ENCODE measurements at regions not wholly inside any gene's neighbourhood (a gene's known extent, or its start where the extent isn't known, plus 50 kb on each side); places are given as distances from the start of the nearest gene placed in this dataset.

GRCh38 chr6:42506070-42506469 lies 54.3 kb upstream of the TRERF1 start:
- TF ChIP-seq POLR2AphosphoS5 (IDR thresholded peaks at IDR 0.05) (no peak), POLR2A (IDR thresholded peaks at IDR 0.05) (no peak), CTCF (IDR thresholded peaks at IDR 0.05) (no peak), EP300 (IDR thresholded peaks at IDR 0.05) (no peak)

Data from sigmoid colon (tissue), 4 donors.